NCI-H1048 (cell line): ENCODE measurements at regions not wholly inside any gene's neighbourhood (a gene's known extent, or its start where the extent isn't known, plus 50 kb on each side); places are given as distances from the start of the nearest gene placed in this dataset.
"Not testable (repeated sequence)": the region's sequence is repeated elsewhere in the genome, so short reads cannot be mapped to it uniquely, and the experiment has no call there.

Source experiments
- DNase-seq: peaks from one replicate; lab custom pipeline; 2025; lab: John Stamatoyannopoulos, UW

DNA sequence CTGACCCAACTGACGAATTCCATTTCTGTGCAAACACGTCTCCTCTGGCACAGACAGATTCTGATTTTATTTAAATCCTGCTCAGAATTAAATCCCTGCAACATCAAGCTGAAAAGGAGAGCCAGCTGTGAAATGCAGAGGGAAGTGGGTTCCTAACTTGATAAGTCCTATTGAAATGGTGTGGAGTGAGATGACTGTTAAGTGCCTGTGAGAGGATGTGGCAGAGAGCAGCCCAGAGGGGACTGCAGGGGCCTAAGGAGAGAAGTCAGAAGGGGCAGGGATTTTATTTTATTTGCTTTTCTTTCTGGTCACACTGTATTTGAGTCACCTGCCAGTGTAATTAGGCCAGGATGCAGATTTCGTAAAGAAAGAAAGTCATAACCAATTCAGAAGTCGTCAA is 277.4 kb downstream of the NKX6-1 start:
- no peak for DNase-seq

DNA sequence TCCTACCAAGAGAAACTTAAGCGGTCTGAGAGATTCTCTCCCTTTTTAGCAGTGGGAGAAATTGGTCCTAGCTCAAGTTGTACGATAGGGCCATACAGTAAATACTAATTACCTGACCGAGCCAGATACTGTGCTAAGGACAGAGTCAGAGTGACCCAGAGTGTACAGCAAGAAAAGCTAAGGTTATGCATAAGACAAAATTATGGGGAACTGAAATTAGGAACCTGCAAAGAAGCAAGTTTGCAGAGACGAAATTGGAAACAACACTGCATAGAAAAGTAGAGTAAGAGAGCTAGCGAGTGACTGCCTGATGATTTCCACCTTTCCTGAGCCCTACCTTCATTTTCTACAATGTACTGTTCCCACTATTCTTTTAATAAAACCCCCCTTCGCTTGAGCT is 278.1 kb downstream of the NKX6-1 start:
- no peak for DNase-seq

DNA sequence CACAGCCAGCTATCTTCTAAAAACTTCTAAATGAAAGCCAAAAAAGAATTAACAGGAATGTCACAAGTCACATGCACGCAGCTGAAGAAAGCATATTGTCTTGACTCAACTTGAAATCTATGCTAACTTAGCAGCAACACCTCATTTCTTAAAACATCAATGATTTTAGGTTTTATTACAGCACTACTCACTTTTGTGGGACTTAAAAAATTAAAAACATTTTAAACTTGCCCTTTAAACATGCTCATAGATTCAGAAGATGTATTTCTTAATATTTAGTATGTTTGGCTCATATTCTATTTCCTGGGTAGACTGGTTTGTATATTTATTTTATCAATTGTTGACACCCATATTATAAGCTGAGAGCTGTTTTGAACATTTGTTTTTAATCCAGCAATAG is 279.4 kb downstream of the NKX6-1 start:
- DNase-seq: no peak

DNA sequence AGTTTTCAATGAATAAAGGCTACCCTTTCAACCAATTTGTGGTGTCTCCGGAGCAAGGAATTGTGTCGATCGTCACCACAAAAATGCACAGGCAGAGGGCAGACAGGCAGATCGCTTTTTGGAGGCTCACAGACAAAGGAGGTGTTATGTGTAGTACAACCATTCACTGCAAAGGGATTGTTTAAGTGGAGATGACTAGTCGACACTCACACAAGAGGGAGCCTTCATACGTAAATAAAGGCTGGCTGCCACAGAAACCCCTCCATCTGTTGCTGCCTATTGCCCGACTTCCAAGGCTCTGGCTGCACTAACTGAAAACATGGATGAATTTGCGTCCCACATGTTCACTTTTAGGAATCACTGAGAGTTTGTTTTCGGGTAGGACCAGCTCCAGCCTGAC is 281.1 kb downstream of the NKX6-1 start:
- no peak for DNase-seq

DNA sequence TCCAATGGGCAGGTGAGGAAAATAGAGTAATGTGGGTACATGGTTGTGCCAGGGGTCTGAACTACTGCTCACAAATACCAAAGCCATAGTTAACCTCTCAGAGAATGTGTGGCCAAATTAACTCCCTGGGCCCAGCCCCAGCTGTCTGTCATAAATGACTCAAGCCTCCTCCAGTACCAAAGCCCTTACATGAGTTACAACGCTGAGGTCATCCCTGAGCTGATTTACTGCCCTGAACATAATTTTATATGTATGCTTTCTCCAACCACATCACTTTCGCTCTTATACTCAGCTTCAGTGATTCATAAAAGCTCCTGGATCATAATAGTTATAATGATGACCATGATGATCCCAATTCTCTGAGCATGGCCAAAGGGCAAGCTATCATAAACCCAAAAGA is 283.9 kb downstream of the NKX6-1 start:
- no peak for DNase-seq

DNA sequence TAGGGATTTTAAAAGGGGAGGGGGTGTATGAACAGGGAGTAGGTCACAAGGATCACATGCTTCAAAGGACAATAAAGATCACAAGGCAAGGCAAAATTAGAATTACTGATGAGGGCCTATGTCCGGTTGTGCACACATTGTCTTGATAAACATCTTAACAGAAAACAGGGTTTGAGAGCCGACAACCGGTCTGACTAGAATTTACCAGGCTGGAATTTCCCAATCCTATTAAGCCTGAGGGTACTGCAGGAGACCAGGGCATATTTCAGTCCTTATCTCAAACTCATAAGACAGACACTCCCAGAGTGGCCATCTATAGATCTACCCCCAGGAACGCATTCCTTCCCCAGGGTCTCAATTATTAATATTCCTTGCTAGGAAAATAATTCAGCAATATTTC is 292.9 kb downstream of the NKX6-1 start:
- not testable (repeated sequence) for DNase-seq

DNA sequence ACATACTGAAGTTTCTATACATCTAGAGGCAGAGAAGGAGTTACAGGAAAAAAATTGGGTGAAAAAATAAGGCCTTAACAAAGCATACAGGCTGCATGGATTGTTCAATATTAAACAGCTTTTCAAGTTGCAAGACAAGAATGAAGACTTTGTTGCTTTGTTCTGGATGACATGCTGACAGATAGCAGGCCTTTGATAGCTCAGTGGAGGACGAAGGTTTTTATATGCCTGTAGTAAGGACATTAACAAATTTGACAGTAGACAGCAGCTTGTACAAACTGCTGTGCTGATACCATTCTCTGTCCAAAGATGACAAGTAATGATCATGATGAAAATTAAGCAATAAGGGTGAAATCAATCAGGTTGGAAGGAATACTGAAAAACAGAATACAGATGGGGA is 309.9 kb downstream of the NKX6-1 start:
- no peak for DNase-seq

DNA sequence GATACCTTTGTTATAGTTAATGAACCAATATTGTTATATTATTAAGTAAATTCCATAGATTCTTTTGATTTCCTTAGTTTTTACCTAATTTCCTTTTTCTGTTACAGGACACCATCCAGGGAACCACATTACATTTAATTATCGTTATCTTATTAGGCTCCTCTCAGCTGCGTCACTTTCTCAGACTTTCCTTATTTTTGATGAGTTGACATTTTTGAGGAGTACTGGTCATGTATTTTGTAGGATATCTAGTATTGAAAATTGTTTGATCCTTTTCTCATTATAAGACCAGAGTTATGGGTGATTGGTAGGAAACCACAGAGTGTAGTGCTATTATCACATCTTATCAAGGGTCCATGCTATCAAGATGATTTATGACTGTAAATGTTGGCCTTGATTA is 319.7 kb downstream of the NKX6-1 start:
- no peak for DNase-seq

DNA sequence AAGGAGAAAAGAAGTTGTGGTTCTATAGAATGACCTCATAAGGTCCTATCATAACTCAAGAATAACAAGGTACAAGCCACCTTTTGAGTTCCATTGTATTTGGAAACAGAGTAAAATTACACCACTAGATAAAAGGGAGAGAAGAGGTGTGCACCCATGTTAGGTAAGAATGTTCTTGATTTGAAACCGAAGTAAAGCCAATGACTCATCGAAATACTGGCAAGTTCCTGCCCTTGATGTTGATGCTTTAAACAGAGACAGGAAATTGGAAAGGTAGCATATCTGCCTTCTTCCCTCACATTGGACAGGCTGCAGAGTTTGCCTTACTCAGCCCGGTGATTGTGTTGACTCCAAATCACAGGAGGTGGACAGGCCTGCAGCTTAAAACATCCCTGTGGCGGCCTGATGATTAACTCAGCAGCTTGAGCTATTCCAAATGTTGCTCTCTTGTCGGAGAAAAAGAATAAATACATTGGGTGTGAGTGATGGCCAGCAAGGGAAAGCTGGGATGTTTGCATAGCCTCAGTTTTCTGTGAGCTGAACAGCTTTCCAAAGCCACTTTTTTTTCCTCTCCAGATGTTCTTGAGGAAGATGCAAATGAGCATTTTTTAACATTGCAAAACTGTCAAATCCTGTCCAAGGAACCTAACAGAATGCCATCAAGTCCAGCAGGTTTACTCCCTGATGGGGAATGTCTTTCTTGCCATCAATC is 321.1 kb downstream of the NKX6-1 start:
- DNase-seq: no peak

DNA sequence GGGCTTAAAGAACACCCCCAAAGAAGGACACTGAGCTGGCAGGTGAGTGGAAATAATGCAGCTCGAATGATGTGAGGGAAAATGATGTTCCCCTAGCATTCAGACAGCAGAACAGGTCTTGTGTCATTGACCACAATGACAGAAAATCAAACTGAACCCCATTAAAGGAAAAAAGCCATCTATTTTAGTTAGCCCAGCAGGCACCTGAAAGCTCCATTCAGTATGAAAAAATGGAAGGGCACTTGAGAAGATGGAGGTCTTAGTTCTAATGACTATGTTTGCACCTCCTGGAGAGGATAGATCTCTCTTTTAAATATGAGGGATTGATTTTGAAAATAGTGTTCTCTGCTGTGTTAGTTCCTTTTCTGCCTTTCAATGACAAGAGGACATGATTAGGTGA is 323.1 kb downstream of the NKX6-1 start:
- DNase-seq: no peak

DNA sequence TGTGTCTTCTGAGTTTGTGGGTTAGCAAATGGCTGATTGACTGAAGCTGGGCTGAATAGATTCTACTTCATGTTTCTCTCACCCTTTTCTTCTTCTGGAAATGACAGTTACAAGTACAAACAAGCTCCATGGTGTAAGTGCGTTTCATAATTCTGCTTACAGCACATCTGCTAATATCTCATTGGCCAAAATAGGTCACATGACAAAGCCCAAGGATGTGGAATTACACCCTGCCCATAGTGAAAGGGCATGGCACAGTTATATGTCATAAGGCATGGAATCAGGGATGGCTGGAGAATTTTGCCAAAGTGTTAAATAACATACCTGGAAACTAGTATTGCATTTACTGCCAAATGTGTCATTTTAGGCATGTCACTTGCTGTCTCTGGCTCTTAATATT is 327.2 kb downstream of the NKX6-1 start:
- DNase-seq: no peak

DNA sequence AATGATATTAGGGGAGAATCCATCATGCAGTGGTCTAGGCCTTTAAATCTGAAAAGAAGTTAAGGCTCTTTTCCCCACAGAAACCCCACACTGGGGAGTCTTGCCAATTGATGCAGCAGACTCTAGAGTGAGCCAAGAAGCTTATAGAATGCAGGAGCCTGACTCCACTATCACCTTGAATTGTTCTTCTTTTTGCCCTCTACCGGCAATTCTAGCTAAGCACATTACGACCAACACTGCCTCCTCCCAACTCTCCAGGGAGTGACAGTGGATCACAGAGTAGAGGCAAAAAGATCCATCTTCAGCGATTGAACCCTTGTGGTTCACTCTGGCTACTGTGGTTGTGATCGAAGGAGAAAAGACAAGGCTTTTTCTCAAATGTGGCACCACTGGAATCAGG is 331.5 kb downstream of the NKX6-1 start:
- no peak for DNase-seq

DNA sequence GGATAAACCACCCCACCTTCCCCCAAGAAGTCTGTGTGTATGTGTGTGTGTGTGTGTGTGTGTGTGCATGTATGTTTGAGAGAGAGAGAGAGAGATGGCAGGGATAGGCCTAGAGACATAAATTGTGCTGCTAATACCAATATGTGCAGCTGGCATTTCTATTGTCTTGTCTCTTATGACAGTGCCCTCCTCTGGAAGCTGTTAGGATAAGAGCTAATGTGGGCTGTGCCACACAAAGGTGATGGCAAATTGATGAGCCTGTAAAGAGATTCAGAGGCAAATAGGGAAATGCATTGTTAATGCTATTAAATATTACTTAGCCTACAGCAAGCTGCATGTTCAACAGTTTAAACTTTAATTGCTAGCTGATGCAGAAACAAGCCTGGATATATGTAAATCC is 332.0 kb downstream of the NKX6-1 start:
- no peak for DNase-seq

DNA sequence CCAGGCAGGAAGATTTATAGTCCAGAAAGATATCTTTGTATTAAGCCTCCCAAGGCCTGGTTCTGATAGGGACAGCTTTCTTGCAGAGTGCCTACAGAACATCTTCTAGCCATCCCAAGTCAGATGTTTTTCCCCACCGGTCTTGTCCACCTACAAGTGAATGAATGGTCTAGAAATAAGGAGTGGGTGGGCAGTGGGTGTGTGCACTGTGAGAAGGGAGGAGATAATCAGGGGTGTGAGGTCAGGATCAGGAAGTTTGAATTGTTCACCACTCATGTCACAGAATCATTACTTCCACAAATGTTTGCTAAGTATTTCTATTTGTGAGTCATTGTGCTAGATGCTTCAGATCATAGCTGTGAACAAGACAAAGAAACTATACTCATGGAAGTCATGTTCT is 332.6 kb downstream of the NKX6-1 start:
- no peak for DNase-seq

DNA sequence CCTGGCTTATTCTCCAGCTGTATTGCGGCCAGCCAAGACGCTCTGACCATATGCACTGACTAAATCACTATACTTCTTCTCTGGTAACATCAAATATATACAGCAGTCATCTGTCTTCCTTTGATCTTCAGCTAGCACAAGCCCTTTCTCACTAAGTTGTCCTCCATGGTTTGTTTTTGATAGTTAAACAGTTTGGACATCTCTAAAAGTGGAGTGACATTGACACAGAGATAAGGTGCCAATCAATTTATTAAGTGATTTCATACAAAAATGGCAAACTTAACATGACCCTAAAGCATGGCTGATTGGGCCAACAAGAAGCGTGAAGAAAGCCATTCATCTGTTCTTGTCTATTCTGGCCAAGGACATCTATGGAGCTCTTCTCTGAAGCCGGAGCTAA is 334.9 kb downstream of the NKX6-1 start:
- DNase-seq: no peak

DNA sequence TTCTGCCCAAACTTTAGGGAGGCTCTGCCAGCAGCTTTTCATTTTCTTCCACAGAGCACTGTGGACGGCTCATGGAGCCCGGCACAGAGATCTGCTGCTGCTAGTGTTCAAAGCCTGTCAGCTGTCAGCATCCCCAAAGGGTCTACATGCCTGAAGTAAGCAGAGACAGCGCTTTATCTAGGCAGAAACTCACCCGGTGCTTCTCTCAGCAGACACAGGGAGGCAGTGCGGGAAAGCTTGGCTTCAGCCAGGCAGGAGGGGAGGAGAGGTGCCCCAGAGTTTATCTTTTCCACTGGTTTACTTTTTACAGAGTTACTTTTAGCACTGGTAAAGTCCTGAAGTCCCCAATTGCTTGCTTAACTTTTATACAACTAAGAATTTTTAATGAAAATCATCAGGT is 339.3 kb downstream of the NKX6-1 start:
- no peak for DNase-seq

DNA sequence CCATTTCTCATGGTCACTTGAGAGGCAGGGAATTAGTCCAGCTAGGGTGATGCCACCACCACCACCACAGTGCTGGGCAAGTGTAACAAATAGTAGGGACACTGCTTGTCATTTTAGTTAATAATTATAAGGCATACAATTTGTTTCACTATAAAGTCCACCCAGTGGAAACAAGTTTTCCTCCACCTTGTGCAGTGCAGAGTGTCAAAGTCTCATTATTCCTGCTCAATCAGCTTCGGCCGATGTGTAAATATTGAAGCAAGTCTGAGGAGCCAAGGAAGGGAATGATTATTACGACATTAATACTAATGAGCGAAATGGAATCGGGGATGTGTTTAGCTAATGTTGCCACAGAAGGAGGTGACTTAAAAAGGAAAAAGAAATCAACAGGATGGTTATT is 340.4 kb downstream of the NKX6-1 start:
- DNase-seq: no peak

DNA sequence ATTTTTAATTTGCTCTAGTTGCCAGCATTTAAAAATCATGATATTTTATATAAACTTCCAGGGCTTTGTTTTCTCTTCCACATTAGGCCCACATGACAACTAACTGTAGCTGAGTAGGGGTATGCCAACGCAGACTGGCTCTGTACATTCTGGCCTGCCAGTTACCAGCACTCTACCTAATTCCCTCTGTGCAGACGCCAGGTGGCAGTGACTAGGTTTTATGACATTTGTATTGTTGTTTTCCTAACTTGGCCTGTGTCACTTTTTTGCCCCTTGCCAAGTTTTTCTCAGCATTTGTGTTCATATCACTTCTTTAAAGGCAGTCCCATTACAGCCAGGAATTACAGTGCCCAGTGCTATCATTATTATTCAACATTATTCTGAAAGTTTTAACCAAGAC is 347.5 kb downstream of the NKX6-1 start:
- no peak for DNase-seq

DNA sequence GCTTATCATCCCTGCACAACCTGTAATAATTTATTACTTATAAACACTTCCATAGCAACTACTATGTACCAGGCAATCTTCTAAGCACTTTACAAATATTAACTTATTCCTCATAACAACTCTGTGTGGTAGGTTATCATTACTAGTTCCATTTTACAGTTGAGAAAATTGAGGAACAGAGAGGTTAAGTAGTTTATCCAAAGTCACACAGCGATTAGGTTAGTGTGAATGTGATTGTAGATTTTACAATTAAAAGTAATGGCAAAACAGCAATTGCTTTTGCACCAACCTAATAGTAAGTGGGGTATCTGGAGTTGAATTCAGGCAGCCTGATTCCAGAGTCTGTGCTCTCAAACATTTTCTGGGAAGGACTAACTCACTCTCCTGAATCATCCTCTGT is 348.9 kb downstream of the NKX6-1 start:
- no peak for DNase-seq

DNA sequence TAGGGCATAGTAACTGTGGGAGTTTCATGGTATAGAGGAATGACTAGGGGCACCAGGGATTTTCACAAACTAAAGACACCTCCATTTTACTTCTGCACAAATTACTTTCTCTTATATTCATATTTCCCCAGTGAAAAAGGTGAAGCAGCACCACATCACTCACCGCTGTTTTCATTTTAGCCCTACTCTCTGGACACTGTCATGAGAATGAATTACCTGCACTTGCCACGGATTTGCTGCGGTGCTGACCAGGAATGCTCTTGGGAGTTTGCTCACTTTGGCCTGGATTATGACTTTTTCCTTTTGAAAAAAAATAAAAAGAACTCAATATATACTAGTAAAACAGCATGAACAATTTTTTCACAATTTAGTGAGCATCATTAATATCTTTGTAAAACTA is 351.3 kb downstream of the NKX6-1 start:
- DNase-seq: no peak

DNA sequence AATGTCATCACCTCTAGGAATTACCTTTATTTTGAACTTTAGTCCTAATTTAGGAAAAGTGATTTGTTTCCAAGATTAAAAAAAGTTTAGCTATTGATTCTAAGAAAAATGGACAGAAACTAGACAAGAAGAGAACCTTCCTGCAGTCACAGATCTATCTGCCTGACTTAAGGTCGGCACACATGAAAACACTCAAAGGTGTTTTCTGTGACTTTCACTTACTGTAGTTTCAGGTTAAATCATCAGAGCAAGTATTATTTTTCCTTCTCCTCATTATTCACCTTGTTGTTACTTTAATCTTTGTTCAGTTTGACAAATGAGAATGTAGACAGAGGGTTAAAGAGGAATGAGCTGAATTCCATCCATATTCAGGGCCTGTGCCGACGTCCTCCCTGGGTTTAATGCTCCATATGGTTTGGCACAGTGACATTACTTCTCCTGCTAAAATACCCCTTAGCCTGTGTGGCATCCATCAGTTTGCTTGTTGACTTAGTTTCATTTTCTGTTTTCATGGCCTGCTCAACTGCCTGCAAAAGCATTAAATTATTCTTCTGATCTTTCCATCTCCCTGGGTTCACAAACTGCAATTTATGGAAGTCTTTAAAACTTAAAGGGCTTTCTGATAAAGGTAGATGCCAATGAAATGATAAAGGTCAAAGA is 352.7 kb downstream of the NKX6-1 start:
- DNase-seq: no peak

DNA sequence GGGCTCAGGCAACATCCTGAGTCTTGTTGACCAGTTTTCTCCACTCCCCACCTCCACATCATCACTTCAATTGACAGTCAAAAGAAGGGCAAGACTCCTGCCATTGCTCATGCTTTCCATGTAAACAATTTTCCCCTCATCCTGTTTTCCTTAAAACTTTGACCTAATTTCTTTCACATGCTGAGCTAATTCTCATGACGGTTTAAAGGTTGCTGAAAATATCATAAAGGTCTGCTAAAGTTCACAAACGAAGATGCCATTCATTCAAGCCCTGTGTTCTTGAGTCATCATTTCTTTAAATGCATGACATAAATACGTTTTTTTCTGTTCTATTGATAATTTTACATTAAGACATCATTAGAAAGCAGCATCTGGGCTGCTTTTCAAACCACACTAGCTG is 353.9 kb downstream of the NKX6-1 start:
- DNase-seq: no peak

DNA sequence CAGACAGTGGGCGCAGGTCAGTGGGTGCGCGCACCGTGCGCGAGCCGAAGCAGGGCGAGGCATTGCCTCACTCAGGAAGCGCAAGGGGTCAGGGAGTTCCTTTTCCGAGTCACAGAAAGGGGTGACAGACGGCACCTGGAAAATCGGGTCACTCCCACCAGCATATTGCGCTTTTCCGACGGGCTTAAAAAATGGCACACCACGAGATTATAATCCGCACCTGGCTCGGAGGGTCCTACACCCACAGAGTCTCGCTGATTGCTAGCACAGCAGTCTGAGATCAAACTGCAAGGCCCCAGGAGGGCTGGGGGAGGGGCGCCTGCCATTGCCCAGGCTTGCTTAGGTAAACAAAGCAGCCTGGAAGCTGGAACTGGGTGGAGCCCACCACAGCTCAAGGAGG is 372.2 kb downstream of the NKX6-1 start:
- DNase-seq: not testable (repeated sequence)
